HCEC 1CT (cell line): ENCODE measurements at regions not wholly inside any gene's neighbourhood (a gene's known extent, or its start where the extent isn't known, plus 50 kb on each side); places are given as distances from the start of the nearest gene placed in this dataset.
"Not testable (repeated sequence)": the region's sequence is repeated elsewhere in the genome, so short reads cannot be mapped to it uniquely, and the experiment has no call there.

Experiments used
- DNase-seq: peaks from one replicate; pipeline ENCODE4 v3.0.0-alpha.2; 2017

GRCh38 chr3:144652573-144652972 lies 681.0 kb downstream of the DIPK2A start:
- DNase-seq, result peak; percentile 57

GRCh38 chr3:144655423-144655822 lies 683.8 kb downstream of the DIPK2A start:
- no peak for DNase-seq

GRCh38 chr3:144660186-144660585 lies 688.6 kb downstream of the DIPK2A start:
- DNase-seq, result no peak

- no peak for DNase-seq
Observed at GRCh38 chr3:144662729-144663128, 691.1 kb downstream of the DIPK2A start.

- DNase-seq, result no peak
Observed at GRCh38 chr3:144663456-144664436, 692.1 kb downstream of the DIPK2A start.

GRCh38 chr3:144665567-144666053 lies 694.0 kb downstream of the DIPK2A start:
- DNase-seq, result no peak

- no peak for DNase-seq
Observed at GRCh38 chr3:144670571-144670970, 698.9 kb downstream of the DIPK2A start.

- DNase-seq, result peak; percentile 39
Observed at GRCh38 chr3:144677103-144677502, 705.5 kb downstream of the DIPK2A start.

- DNase-seq, result no peak
Observed at GRCh38 chr3:144683065-144683464, 711.4 kb downstream of the DIPK2A start.

GRCh38 chr3:144687862-144688261 lies 716.2 kb downstream of the DIPK2A start:
- DNase-seq, result no peak

- DNase-seq, result no peak
Observed at GRCh38 chr3:144692488-144692887, 720.9 kb downstream of the DIPK2A start.

GRCh38 chr3:144708437-144708836 lies 736.8 kb downstream of the DIPK2A start:
- no peak for DNase-seq

GRCh38 chr3:144737281-144737680 lies 765.7 kb downstream of the DIPK2A start:
- DNase-seq, result no peak

- DNase-seq, result no peak
Observed at GRCh38 chr3:144743225-144743668, 771.6 kb downstream of the DIPK2A start.

- no peak for DNase-seq
Observed at GRCh38 chr3:144744473-144744872, 772.9 kb downstream of the DIPK2A start.

- no peak for DNase-seq
Observed at GRCh38 chr3:144746631-144747030, 775.0 kb downstream of the DIPK2A start.

- DNase-seq, result not testable (repeated sequence)
Observed at GRCh38 chr3:144749536-144750253, 778.1 kb downstream of the DIPK2A start.

- no peak for DNase-seq
Observed at GRCh38 chr3:144754076-144754783, 782.6 kb downstream of the DIPK2A start.

GRCh38 chr3:144756704-144757440 lies 785.2 kb downstream of the DIPK2A start:
- DNase-seq, result no peak

GRCh38 chr3:144760831-144761230 lies 789.2 kb downstream of the DIPK2A start:
- no peak for DNase-seq

- DNase-seq, result no peak
Observed at GRCh38 chr3:144762091-144762490, 790.5 kb downstream of the DIPK2A start.

GRCh38 chr3:144763878-144764454 lies 792.3 kb downstream of the DIPK2A start:
- no peak for DNase-seq
